Endothelial cell of umbilical vein (primary cell): ENCODE measurements at regions not wholly inside any gene's neighbourhood (a gene's known extent, or its start where the extent isn't known, plus 50 kb on each side); places are given as distances from the start of the nearest gene placed in this dataset.

ENCODE experiments used
- EZH2 ChIP-seq: IDR thresholded peaks from 2 replicates; pipeline ENCODE4 v1.6.1; 2012; ENCODE audit warnings: borderline replicate concordance, low read depth, mild to moderate bottlenecking, moderate library complexity, low read length, inconsistent platforms; ENCODE audit not compliant: severe bottlenecking
- MYC ChIP-seq: IDR thresholded peaks from one replicate; pipeline ENCODE4 v1.6.1; 2011; ENCODE audit warnings: mild to moderate bottlenecking, low read depth, low read length
- POLR2A ChIP-seq: IDR thresholded peaks from 2 replicates; pipeline ENCODE4 v1.6.1; 2012; ENCODE audit warnings: low read depth, mild to moderate bottlenecking, control low read depth, low read length
- POLR2AphosphoS5 ChIP-seq: IDR thresholded peaks from 2 replicates; pipeline ENCODE4 v1.6.1; 2012; ENCODE audit warnings: low read depth, mild to moderate bottlenecking, control low read depth, low read length, moderate library complexity; ENCODE audit not compliant: insufficient read depth
- TF ChIP-seq, protein P1 (sequence below), 2 donors: IDR thresholded peaks; 1 replicate in 1 of 2; 2 replicates in 1 of 2; pipeline ENCODE4 v1.5.1; 2011; ENCODE audit warnings: low read length in 2 of 2, mild to moderate bottlenecking in 2 of 2, moderate library complexity in 2 of 2, control low read depth in 1 of 2, inconsistent platforms in 1 of 2, low read depth in 1 of 2; ENCODE audit not compliant: insufficient read depth in 1 of 2; ENCODE audit errors: extremely low read depth in 1 of 2

DNA sequence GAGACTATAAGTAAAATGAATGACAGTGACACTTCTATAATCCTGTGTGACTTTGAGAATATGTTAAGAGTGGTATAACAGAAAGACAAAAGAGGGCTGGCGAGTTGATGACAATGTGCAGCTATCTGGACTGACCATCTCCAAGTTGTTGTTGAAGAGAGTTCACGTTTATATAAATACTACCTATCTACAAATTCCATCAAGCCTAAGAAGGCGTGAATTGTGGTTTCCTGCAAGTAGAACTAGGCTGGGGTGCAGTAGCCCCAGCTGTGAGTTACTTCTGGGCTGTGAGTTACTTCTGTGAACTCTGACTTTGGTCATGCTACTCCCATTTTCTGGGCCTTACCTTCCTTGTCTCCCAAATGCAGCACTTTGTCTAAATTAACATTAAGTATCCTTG is 561.0 kb downstream of the TBC1D4 start:
- no peak for TF ChIP-seq POLR2AphosphoS5
- TF ChIP-seq, protein P1, sequence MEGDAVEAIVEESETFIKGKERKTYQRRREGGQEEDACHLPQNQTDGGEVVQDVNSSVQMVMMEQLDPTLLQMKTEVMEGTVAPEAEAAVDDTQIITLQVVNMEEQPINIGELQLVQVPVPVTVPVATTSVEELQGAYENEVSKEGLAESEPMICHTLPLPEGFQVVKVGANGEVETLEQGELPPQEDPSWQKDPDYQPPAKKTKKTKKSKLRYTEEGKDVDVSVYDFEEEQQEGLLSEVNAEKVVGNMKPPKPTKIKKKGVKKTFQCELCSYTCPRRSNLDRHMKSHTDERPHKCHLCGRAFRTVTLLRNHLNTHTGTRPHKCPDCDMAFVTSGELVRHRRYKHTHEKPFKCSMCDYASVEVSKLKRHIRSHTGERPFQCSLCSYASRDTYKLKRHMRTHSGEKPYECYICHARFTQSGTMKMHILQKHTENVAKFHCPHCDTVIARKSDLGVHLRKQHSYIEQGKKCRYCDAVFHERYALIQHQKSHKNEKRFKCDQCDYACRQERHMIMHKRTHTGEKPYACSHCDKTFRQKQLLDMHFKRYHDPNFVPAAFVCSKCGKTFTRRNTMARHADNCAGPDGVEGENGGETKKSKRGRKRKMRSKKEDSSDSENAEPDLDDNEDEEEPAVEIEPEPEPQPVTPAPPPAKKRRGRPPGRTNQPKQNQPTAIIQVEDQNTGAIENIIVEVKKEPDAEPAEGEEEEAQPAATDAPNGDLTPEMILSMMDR (IDR thresholded peaks at IDR 0.05; ENCODE audit: extremely low read depth in 1 of 2, insufficient read depth in 1 of 2, low read depth in 1 of 2, low read length in 2 of 2), result no peak
- no peak for TF ChIP-seq POLR2A
- TF ChIP-seq EZH2, result no peak
- TF ChIP-seq MYC, result no peak
